Iris pigment epithelial cell (primary cell): ENCODE measurements at regions not wholly inside any gene's neighbourhood (a gene's known extent, or its start where the extent isn't known, plus 50 kb on each side); places are given as distances from the start of the nearest gene placed in this dataset.
"Not testable (repeated sequence)": the region's sequence is repeated elsewhere in the genome, so short reads cannot be mapped to it uniquely, and the experiment has no call there.

ENCODE experiments used
- DNase-seq: peaks from one replicate; pipeline ENCODE4 v3.0.0-alpha.2; 2011; ENCODE audit warnings: low read depth

DNA sequence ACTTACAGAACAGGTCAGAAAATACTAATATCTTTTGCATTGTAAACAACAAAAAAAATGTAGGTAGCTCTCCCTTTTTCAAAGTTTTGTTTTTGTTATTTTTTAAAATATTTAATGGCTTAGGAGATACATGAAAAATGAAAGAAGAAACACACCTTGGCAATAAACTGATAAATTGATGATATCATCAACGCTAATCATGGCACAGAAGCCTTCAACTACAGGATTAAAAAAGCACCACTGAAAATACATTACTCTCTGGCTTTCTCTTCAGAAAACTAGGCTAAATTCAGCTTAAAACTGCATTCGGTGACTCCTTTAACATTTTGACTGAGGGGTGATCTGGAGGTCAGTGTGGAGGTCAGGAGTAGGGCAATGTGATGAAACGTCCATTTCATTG is 1018.8 kb upstream of the FANCL start:
- DNase-seq: no peak

DNA sequence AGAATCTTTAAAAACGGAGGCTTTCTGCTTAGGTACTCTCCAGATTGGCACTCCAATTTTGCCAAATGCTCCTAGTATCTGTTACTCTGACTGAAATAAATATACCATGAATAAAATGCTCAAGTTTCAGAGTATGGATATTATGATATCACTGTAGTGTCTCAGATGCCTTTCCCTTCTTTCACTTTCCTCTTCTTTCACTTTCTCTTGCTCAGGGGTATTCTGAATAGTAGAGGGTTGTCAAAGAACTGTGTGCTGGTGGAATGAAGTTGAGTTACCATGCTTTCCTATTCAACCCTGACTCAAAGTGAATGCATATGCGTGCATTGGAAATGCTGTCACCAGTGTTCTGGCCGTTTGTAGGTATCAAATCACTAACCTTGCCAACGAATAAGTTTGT is 1015.2 kb upstream of the FANCL start:
- no peak for DNase-seq

DNA sequence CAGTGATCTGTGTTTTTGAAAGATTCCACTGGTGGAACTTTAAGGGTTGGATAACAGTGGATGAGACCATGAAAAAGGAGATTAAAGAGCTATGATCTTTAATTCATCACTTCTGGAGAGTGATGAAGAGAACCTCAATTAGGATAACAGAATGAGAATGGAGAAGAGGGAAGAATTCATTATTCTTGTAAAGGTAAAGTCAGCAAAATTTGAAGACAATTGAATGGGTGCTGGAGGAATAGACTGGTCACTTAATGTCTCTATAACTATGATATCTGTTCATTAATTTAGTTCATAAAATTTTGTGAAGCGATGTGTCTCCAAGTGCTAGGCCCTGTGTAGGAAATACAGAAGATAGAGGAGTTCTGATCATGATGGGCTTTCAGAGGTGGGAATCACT is 1013.2 kb upstream of the FANCL start:
- no peak for DNase-seq

DNA sequence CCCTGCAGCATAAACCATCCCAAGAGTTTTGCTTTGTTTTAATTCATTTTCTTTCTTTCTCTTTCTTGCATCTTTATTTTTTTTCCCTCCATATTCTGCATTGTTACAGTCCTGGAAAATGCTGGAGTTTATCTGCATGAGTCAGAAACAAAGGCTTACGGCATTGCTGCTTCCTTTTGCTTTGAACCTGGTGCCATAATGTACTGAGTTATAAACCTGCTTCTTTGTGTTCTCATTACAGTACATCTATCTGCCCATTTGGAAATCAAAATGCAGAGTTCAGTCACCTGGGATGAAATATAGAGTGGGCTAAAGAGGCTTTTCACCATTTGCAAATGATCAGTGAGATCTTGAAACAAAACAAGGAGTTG is 1009.2 kb upstream of the FANCL start:
- DNase-seq: peak; percentile 49

DNA sequence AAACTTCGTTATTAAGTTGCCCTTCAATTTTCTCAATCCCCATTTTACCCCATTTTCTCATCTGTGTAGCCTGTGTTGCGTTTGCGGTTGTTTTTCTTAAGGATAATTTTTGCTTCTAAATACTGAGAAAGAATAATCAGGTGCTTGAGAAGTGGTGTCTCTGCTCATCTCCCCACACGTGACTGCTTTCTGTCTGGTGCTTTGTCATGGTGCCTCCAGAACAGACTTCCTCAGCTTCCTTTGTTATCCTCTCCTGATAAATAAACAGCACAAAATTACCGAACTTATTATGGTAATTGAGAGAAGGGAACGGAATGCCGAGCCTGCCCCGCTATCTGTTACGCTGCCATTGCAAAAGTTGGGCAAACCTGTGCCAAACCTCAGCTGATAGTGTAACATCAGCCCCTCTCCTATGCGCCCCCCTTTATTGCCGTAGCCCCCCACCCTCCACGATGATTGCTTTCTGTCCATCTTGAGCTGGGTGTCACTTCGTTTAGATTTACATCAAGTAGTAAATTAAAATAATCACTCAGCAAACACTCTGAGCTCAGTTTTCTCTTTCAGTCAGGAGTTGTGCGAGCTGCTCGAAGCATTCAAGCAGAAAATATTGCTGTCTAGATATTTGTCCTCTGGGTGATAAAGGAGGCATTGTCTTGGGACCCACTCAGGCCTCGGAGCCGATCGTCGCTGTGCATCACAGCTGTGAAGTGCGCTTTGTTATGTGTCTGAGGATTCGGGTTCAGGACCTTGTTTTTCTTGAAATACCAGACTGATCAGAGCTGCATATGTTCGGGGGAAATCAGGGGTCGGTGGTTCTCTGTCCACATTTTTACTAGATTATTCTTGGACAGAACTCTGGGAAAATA is 1008.5 kb upstream of the FANCL start:
- peak; percentile 15 for DNase-seq

DNA sequence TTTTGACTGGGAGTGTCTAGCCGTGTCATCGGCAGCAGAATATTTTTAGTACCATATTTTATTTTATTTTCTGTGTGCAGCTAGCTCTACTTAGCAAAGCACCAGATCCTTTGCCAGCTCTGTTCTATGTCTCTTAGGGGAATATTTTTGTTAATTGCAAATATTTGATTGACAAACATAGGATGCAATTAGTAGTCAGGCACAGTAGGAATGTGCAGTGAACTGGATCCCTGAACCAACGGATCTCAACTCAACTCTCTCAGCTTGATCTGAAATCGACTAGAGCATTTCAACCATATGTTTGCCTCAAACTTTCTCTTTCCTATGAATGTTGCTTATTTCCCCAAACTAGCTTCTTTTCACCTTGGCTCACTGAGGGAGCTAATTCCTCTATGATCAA is 998.0 kb upstream of the FANCL start:
- DNase-seq: no peak

DNA sequence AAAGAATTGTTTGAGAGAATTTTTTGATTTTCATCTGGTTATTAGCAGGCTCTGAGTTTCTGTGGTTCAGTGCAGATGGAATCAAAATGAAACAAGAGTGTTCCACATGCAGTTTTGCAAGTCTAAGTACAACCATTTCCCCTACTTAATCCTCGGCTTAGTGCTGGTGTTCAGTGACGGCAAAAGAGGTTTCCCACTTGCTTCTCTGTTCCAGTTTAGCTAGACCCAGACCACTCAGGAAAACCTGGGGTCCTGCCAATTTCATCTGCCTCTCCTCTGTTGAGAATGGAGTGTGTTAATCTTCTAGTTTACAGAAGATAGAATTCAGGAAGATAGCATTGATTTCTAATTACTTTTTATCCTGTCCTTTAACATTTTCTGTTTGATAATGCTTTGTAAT is 996.2 kb upstream of the FANCL start:
- DNase-seq: peak; percentile 88

DNA sequence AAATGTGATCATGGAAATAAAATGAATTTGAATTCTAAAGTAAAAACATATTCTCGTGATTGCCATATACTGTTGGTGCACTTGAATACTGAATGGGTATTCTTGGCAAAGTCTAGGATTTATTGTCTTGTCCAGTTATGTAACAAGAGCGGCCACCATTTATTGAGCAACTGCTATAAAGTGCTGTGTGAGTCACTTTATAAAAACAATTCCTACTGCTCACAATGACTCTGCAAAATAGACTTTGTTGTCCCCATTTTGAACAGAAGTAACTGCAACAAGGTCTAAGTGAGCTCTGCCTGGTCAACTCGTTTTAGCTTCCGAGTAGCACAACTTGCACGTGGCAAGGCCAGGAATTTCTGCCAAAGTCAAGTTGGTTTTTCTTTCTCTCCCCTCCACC is 995.6 kb upstream of the FANCL start:
- DNase-seq: peak; percentile 85

DNA sequence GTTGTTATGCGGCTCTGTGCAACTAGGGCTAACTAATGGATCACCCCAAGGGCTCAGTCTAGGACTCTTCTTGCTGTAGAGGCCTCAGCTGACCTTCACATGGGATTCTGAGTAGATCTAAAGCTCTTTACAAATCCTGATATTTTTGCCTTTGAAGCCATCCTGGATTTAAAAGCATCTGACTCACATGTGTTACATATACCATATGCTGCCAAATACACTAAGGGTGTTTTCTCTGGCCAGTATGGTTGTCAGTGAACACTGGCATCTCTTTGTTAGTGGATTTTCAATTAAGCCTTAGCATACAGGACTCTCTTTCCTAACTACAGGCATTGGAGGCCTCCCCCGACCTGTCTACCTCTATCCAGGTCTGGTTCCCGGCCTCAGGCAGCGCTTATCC is 992.8 kb upstream of the FANCL start:
- DNase-seq: peak; percentile 7

DNA sequence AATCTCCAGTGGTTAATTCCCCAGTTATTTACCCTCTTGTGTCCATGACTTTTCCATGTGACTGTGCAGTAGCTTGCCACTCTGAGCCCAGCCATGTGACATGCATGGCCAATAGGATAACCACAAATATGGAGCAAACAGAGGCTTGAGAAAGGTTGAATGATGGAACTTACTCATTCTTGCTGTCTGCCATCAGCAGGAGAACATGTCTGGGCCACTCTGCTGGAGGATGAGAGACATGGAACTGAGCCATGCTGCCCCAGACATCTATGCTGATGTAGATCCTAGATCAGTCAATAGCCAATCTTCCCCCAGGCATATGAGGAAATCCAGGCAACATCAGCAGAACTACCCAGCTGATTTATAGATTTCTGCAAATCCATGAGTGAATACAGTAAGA is 992.3 kb upstream of the FANCL start:
- DNase-seq: peak; percentile 25

DNA sequence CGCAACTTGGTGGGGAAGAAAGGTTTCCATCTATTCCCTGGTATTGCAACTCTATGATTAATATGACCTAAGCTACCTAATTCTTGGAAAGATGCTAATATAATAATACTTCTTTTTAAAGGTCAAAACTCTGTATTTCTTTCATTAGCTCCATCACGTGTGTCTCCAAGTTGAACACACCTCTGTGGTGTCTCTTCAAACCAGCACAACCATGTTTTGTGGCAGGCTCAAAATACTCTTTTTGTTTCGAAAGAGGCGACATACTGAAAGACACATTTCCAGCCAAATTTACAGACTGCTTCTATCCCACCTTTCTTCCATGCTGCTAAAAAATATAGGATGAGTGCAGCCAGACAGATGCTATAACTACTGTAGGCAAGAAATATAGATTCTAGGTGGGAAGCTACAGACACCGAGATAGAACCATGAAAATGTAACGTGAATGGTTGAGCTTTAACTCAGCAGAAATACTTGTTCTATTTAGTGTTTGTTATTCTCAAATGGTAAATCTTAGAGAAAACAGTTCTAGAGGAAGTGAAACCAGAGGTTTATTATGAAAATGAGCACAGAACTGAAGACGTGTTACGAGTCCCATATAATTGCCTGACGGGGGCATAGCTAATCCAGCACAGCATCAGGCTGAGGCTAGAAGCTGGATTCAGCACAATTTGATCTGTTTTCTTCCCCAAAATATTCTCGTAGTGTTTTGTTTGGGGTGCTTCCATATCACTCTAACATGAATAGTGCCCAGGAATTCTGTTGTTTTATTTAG is 991.5 kb upstream of the FANCL start:
- DNase-seq: peak; percentile 2

DNA sequence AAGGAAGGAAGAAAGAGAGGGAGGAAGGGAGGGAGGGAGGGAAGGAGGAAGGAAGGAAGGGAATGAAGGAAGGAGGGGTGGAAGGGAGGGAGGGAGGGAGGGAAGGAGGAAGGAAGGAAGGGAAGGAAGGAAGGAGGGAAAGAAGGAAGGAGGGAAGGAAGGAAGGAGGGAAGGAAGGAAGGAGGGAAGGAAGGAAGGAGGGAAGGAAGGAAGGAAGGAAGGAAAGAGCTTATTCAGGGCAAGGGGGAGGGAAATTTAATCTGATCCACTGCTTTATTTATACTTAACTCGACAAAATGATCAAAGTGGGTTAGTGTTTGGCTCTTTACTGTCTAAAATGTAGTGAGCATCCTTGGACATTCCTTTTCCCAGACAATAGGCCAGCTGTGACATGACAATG is 985.2 kb upstream of the FANCL start:
- not testable (repeated sequence) for DNase-seq

DNA sequence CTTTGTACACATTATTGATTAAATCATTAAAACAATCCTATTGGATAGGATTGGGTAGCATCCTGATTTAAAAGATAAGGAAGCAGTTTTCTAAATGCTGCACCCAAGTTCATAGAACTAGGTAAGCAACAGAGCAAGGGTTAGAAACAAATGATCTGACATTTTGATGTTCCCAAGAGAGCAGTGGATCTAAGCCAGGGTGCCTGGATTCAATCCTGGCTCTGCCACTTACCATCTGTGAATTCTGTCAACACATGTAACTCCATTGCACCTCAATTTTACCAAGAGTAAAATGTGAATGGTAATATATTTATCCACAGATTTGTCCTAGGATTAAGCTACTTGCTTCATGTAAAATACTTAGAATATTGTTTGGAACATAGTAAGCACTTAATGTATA is 982.6 kb upstream of the FANCL start:
- no peak for DNase-seq

DNA sequence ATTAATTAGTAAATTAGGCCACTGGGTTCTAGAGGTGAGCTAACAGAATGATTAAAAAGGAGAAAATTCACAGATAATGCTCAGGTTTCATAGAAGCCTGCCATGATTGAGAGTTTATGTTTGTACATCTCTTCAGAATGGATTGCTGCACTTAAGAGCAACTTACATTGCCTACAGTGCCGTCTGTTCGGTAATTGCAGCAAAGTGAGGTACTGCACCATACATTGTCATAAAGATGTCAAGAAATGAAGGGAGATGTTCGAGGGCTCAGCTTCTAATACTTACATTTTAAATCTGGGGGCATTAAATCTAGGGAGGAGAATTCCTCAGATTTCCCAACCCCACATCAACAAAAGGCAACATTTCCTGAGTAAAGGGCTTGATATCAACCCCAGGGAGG is 976.2 kb upstream of the FANCL start:
- no peak for DNase-seq

DNA sequence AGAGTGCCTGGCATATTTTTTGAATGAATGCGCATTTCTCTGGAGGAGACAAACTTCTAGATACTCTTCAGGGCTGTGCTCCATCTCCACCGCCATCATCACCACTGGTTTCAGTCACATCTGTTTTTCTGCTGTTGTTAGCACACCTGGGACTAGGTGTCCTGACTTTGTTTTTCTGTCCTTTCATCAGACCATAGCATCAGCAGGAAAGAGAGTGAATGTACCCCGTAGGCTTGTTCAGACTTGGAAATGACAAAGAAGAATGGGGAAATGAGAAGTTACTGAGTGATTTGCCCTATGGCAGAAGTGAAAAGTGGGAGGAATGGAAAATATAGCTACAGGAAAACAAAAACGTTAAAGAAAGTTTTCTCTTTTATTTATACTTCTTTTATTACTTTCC is 965.2 kb upstream of the FANCL start:
- no peak for DNase-seq

DNA sequence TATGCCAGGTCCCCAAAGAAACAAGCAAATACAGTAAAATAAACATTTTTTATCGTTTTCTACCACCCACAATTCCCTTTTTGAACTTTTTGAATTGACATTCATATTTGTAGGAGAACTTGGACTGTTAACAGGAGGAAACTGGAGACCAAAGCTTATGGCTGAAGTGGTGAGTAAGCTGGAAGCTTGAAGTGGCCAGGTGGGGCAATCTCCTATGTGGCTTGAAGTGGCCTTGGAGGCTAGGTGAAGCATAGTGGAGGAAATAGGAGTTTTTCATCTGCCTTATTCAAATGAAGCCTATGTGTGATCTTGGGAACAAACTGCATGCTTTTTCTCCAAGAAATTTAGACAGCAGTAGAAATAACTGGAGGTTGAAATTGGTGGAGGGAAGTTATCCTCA is 962.9 kb upstream of the FANCL start:
- DNase-seq: no peak

DNA sequence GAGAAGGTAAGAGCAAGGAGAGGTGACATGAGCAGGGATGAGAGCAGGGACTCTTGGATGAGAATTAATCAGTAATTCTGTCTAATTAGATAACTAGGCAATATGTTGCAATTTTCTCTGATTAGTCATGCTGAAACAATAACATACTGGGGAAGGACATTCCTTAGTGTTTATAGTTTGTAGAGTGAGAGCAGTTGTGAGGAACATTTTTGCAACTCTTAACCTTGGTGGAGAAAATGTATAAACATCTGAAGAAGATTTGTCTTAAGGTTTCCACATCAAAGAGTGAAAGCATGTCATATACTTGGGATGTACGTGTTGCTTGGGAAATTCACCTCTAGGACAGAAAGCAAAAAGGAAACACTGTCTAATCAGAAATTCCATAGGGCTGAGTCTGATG is 955.4 kb upstream of the FANCL start:
- DNase-seq: peak; percentile 95

DNA sequence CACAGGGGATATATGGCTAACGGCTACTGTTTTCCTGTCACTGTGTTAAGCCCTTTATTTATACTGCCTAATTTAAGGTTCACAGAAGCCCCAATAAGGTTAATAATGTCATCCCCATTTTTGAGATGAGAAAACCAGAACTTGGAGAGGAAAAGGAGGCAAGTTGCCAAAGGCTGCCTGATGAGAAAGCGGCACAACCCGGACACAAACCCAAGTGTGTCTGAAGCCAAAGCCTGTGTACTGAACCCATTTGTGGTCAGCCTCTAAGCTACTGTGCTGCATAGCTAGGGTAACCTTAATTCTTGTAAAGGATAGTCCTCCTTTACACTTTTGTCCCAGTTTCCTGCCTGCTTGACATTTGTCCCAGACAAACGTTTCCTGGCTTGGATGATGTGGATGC is 954.7 kb upstream of the FANCL start:
- peak; percentile 75 for DNase-seq

DNA sequence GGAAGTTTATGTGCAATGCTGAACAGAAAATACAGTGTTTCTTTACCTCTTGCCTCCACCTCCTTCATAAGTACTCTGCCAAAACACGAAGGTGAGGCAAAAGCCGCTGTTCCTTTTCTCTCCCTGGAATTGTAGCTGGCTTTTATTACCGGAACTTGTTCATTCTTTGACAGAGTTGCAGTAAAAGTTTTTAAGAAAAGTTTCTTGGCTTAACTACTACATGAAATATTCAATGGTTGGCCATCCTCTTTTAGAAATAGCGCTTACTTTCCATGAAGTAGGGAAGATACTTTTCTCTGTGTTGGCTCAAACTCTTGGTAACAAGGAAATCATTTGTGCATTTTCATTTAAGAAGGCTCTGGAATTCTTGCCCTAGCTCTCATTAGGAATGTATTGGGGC is 950.7 kb upstream of the FANCL start:
- DNase-seq: no peak

DNA sequence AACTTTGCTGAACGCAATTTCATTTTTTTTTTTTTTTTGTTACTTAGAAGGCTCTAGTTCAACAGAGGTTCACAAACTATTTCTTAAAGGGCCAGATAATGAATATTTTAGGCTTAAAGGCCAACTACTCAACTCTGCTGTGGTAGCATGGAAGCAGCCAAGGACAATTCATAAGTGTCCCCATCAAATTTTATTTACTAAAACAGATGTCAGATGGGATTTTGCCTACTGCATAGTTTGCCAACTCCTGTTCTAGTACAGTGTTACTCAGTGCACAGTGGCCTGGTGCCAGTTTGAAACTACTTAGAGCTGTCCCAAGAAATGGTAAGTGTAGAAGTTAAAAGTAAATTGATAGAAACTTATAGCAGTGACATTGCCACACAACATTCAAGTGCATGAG is 949.4 kb upstream of the FANCL start:
- peak; percentile 16 for DNase-seq

DNA sequence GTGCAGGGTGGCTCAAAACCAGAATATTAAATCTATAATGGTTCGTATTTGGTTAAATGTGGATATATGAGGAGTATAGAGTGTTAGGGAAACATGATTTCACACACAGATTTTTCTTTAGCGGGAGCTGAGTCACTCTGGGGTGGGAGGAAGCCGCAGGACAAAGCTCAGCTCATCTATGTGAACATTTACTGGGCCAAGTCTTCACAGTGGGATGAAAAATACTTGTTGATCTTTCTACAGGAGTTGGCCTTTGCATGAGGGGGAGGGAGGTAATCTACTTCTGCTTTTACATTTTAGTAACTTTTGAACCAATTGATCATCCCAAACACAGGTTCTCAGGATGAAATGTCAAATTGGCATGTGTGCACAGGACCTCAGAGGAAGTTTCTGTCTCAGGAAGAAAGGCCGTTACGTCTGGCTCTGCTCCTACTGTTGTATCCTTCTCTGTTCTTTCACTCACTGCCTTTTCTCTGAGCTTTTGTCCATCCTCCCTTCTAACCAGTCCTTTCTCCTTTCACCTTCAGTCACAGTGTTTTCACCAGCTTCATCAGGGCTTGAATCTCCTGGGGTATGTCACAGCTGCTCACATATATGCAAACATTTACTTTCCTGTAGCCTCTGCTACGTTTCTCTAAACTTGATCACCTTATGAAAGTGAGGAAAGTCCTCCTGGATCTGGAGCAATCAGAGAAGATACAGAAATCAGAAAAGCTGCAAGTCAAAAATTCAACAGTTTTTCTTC is 943.3 kb upstream of the FANCL start:
- DNase-seq: peak; percentile 90

DNA sequence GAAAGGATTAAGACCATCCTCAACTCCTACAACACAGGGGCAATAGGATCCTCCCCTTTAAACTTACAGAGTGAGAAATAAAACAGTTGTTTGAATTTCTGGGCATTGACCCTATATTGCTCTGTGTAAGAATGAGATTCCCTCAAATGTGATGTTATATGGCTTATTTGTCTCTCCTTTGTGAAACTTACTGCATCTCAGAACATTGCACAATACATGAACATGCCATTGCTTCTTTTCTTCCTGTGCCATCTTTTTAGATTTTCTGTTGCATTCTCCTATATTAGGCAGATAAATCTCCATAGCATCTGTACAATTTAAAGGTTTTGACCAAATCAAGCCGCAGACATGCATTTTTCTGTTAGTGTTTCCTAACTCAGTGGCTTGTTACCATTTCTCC is 941.9 kb upstream of the FANCL start:
- peak; percentile 28 for DNase-seq

DNA sequence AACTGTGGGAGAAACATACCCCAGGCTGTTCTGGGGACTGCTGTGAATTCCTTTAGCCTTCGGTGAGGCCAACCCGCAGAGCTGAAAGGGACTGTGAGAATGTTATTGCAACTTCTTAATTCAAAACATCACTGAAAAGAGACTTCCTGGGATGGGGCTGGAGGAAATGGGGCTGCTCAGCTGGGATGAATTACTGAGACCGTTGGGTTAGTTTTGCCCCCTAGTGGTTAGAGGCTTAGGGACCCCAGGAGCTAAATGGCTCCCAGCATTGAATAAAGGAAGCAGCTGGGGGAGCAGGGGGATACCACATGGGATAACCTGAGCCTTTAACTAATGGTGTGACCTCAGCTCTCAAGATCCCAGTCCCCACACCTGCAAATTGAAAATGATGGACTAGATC is 941.1 kb upstream of the FANCL start:
- peak; percentile 28 for DNase-seq
